CD14-positive monocyte (primary cell): ENCODE measurements at regions not wholly inside any gene's neighbourhood (a gene's known extent, or its start where the extent isn't known, plus 50 kb on each side); places are given as distances from the start of the nearest gene placed in this dataset.

ENCODE experiments used
- DNase-seq, 3 donors: peaks; one replicate each; pipeline ENCODE4 v3.0.0-alpha.2; 2011 to 2022
- H2AFZ ChIP-seq: 2 replicates; pipeline ENCODE4 v1.6.0; 2012; ENCODE audit warnings: mild to moderate bottlenecking, low read depth, low read length, inconsistent platforms; ENCODE audit not compliant: insufficient read depth, poor library complexity, severe bottlenecking
- H3K27ac ChIP-seq, 2 donors: 1 replicate in 1 of 2; 2 replicates in 1 of 2; pipeline ENCODE4 v1.5.1; 2012 to 2013; ENCODE audit warnings: low read length in 2 of 2, control low read depth in 1 of 2, inconsistent platforms in 1 of 2, low read depth in 1 of 2, mild to moderate bottlenecking in 1 of 2
- H3K27me3 ChIP-seq, 2 donors: one replicate each; pipeline versions ENCODE4 v1.6.0 to v1.6.1; 2011 to 2013; ENCODE audit warnings: low read length in 2 of 2; ENCODE audit not compliant: control insufficient read depth in 2 of 2, insufficient read depth in 2 of 2
- H3K36me3 ChIP-seq, 2 donors: replicated peaks in 1 of 2; 1 replicate in 1 of 2; 2 replicates in 1 of 2; pipeline versions ENCODE4 v1.5.1 to v1.6.1; 2012 to 2013; ENCODE audit warnings: low read length in 2 of 2, control low read depth in 1 of 2, inconsistent platforms in 1 of 2, mild to moderate bottlenecking in 1 of 2; ENCODE audit not compliant: insufficient read depth in 2 of 2, control insufficient read depth in 1 of 2
- H3K4me1 ChIP-seq, 2 donors: 1 replicate in 1 of 2; 2 replicates in 1 of 2; pipeline versions ENCODE4 v1.5.1 to v1.6.1; 2012 to 2013; ENCODE audit warnings: low read length in 2 of 2, control low read depth in 1 of 2, inconsistent platforms in 1 of 2, mild to moderate bottlenecking in 1 of 2, moderate library complexity in 1 of 2; ENCODE audit not compliant: insufficient read depth in 2 of 2, control insufficient read depth in 1 of 2
- H3K4me2 ChIP-seq: replicated peaks from 2 replicates; pipeline ENCODE3; 2012; ENCODE audit warnings: low read length, moderate library complexity, mild to moderate bottlenecking; ENCODE audit not compliant: poor library complexity, severe bottlenecking; ENCODE audit errors: extremely low read depth
- H3K4me3 ChIP-seq, 3 experiments: fragments of 200-600 bp in 1 of 3; sonication (generic) in 1 of 3; replicated peaks in 1 of 3; 1 replicate in 2 of 3; 2 replicates in 1 of 3; pipeline ENCODE4 v1.5.1; 2011 to 2013; ENCODE audit warnings: low read length in 3 of 3, mild to moderate bottlenecking in 3 of 3, control low read depth in 2 of 3, low read depth in 2 of 3, inconsistent platforms in 1 of 3, moderate library complexity in 1 of 3
- H3K79me2 ChIP-seq: 2 replicates; pipeline ENCODE4 v1.6.0; 2012; ENCODE audit warnings: mild to moderate bottlenecking, control low read depth, inconsistent platforms, low read length, moderate library complexity; ENCODE audit not compliant: insufficient read depth
- H3K9ac ChIP-seq: 2 replicates; pipeline ENCODE4 v1.6.0; 2017; ENCODE audit warnings: low read length, mild to moderate bottlenecking; ENCODE audit not compliant: insufficient read depth, poor library complexity, severe bottlenecking
- H3K9me3 ChIP-seq, 2 donors: replicated peaks in 1 of 2; 1 replicate in 1 of 2; 2 replicates in 1 of 2; pipeline versions ENCODE4 v1.5.1 to v1.6.1; 2012 to 2013; ENCODE audit warnings: low read length in 2 of 2, control low read depth in 1 of 2; ENCODE audit not compliant: control insufficient read depth in 1 of 2, insufficient read depth in 1 of 2
- H4K20me1 ChIP-seq: 2 replicates; pipeline ENCODE4 v1.6.0; 2012; ENCODE audit warnings: mild to moderate bottlenecking, low read length, control low read depth, moderate library complexity; ENCODE audit not compliant: insufficient read depth
- H3K27ac Mint-ChIP-seq, 7 donors: one replicate each; pipeline ENCODE4 v1.8.0; 2020; ENCODE audit warnings: mild to moderate bottlenecking in 7 of 7, mixed read lengths in 7 of 7, moderate library complexity in 6 of 7, inconsistent platforms in 2 of 7
- H3K27me3 Mint-ChIP-seq, 3 donors: one replicate each; pipeline ENCODE4 v1.8.0; 2021 to 2022; ENCODE audit warnings: low read depth in 3 of 3, mild to moderate bottlenecking in 3 of 3, mixed read lengths in 3 of 3, moderate library complexity in 3 of 3, inconsistent platforms in 1 of 3
- H3K36me3 Mint-ChIP-seq, 2 donors: one replicate each; pipeline ENCODE4 v1.8.0; 2020; ENCODE audit warnings: mixed read lengths in 2 of 2, inconsistent platforms in 1 of 2, mild to moderate bottlenecking in 1 of 2
- H3K4me1 Mint-ChIP-seq: one replicate; pipeline ENCODE4 v1.8.0; 2020; ENCODE audit warnings: mild to moderate bottlenecking, mixed read lengths
- H3K4me3 Mint-ChIP-seq, 2 donors: one replicate each; pipeline ENCODE4 v1.8.0; 2020; ENCODE audit warnings: mild to moderate bottlenecking in 2 of 2, mixed read lengths in 2 of 2, moderate library complexity in 1 of 2
- H3K9me3 Mint-ChIP-seq, 7 donors: one replicate each; pipeline ENCODE4 v1.8.0; 2020 to 2022; ENCODE audit warnings: mixed read lengths in 7 of 7, mild to moderate bottlenecking in 6 of 7, moderate library complexity in 6 of 7, inconsistent platforms in 2 of 7
- CTCF ChIP-seq: fragments of 200-600 bp; IDR thresholded peaks from one replicate; pipeline ENCODE4 v1.8.0; 2022; ENCODE audit warnings: antibody characterized with exemption, mild to moderate bottlenecking
- WGBS: methylation state at CpG from one replicate; pipeline ENCODE4 v1.1.5; 2013; ENCODE audit warnings: missing lambda C conversion rate; ENCODE audit not compliant: insufficient coverage; 5-methylcytosine and 5-hydroxymethylcytosine counted together
- intact Hi-C, 2 donors: fragments of 100-400 bp; cut with micrococcal nuclease; formaldehyde crosslinking; loops; one replicate each; pipeline versions ENCODE4 v1.15.0 to v1.15.1; 2023

GRCh38 chr1:101613546-101613945 is 376.7 kb downstream of the S1PR1 start:
- Histone ChIP-seq H3K4me3 (no peak overlapping the region), H3K9me3 (peaks cover 5 to 6% of the 10 kb centered on the region in 2 donors), H3K79me2 (no peaks in the 10 kb centered on the region), H3K27ac (no peak overlapping the region), H4K20me1 (no peaks in the 10 kb centered on the region), H3K4me1 (no peaks in the 10 kb centered on the region), H3K36me3 (no peaks in the 10 kb centered on the region), H3K4me2 (no peak overlapping the region), H3K27me3 (no peaks in the 10 kb centered on the region), H3K9ac (no peak overlapping the region), H2AFZ (no peak overlapping the region)
- Mint-ChIP-seq H3K36me3 (no peaks in the 10 kb centered on the region), H3K4me3 (no peak overlapping the region), H3K4me1 (no peaks in the 10 kb centered on the region), H3K9me3 (peaks cover 0 to 6% (median 3%) of the 10 kb centered on the region in 7 donors), H3K27ac (no peak overlapping the region), H3K27me3 (no peaks in the 10 kb centered on the region)
- TF ChIP-seq CTCF = no peak
- DNase-seq = no peak
- intact Hi-C loops = no loop called here

- no peak for DNase-seq
- Histone ChIP-seq H3K27ac (no peak overlapping the region), H3K9ac (no peak overlapping the region), H3K27me3 (no peaks in the 10 kb centered on the region), H3K4me3 (no peak overlapping the region), H3K4me1 (no peaks in the 10 kb centered on the region), H4K20me1 (no peaks in the 10 kb centered on the region), H3K9me3 (no peaks in the 10 kb centered on the region), H3K4me2 (no peak overlapping the region), H3K79me2 (no peaks in the 10 kb centered on the region), H3K36me3 (no peaks in the 10 kb centered on the region), H2AFZ (no peak overlapping the region)
- Mint-ChIP-seq H3K27me3 (no peaks in the 10 kb centered on the region), H3K36me3 (no peaks in the 10 kb centered on the region), H3K9me3 (peaks cover 0 to 5% (median 2%) of the 10 kb centered on the region in 7 donors), H3K27ac (no peak overlapping the region), H3K4me3 (no peak overlapping the region), H3K4me1 (no peaks in the 10 kb centered on the region)
- WGBS = 100% methylated on average over 1 of the region's 5 CpGs
- intact Hi-C loops = no loop called here
- no peak for TF ChIP-seq CTCF
Measured at GRCh38 chr1:101618900-101619299, 377.8 kb downstream of the OLFM3 start.
